ENCODE measurements at regions not wholly inside any gene's neighbourhood (a gene's known extent, or its start where the extent isn't known, plus 50 kb on each side); places are given as distances from the start of the nearest gene placed in this dataset.

- no peak for DNase-seq
These were observed 627.0 kb upstream of the SLC39A10 start for GRCh38 chr2:195029804-195030654.

- DNase-seq = no peak
These were observed 629.1 kb upstream of the SLC39A10 start for GRCh38 chr2:195027947-195028346.

GRCh38 chr2:195026261-195026660 is 630.8 kb upstream of the SLC39A10 start:
- no peak for DNase-seq

- no peak for DNase-seq
These were observed 634.6 kb upstream of the SLC39A10 start for GRCh38 chr2:195022508-195022830.

- no peak for DNase-seq
These were observed 635.1 kb upstream of the SLC39A10 start for GRCh38 chr2:195021711-195022507.

- DNase-seq = no peak
These were observed 638.6 kb upstream of the SLC39A10 start for GRCh38 chr2:195018462-195018861.

GRCh38 chr2:195017890-195018289 is 639.1 kb upstream of the SLC39A10 start:
- DNase-seq = no peak

- no peak for DNase-seq
These were observed 640.2 kb upstream of the SLC39A10 start for GRCh38 chr2:195016841-195017240.

- no peak for DNase-seq
These were observed 647.8 kb upstream of the SLC39A10 start for GRCh38 chr2:195009202-195009601.

GRCh38 chr2:195006856-195007255 is 650.2 kb upstream of the SLC39A10 start:
- no peak for DNase-seq

GRCh38 chr2:195003881-195004471 is 653.0 kb upstream of the SLC39A10 start:
- DNase-seq = no peak

GRCh38 chr2:195001924-195002323 is 655.1 kb upstream of the SLC39A10 start:
- no peak for DNase-seq

- no peak for DNase-seq
These were observed 657.3 kb upstream of the SLC39A10 start for GRCh38 chr2:194999771-195000170.

- DNase-seq = no peak
These were observed 664.4 kb upstream of the SLC39A10 start for GRCh38 chr2:194992648-194993047.

GRCh38 chr2:194985258-194985657 is 671.8 kb upstream of the SLC39A10 start:
- DNase-seq = no peak

- no peak for DNase-seq
These were observed 694.8 kb upstream of the SLC39A10 start for GRCh38 chr2:194962254-194962653.

GRCh38 chr2:194954218-194954617 is 702.8 kb upstream of the SLC39A10 start:
- no peak for DNase-seq

GRCh38 chr2:194946826-194947225 is 710.2 kb upstream of the SLC39A10 start:
- DNase-seq = no peak

GRCh38 chr2:194938066-194938465 is 719.0 kb upstream of the SLC39A10 start:
- no peak for DNase-seq

GRCh38 chr2:194927489-194927888 is 729.5 kb upstream of the SLC39A10 start:
- no peak for DNase-seq

- DNase-seq = no peak
These were observed 730.2 kb upstream of the SLC39A10 start for GRCh38 chr2:194926873-194927272.

- no peak for DNase-seq
These were observed 731.3 kb upstream of the SLC39A10 start for GRCh38 chr2:194925742-194926141.

- DNase-seq = no peak
These were observed 739.5 kb upstream of the SLC39A10 start for GRCh38 chr2:194917519-194917918.

GRCh38 chr2:194915485-194915884 is 741.5 kb upstream of the SLC39A10 start:
- no peak for DNase-seq
